ENCODE measurements at regions not wholly inside any gene's neighbourhood (a gene's known extent, or its start where the extent isn't known, plus 50 kb on each side); places are given as distances from the start of the nearest gene placed in this dataset.

- TF ChIP-seq CTCF (IDR thresholded peaks at IDR 0.05) (no peak), POLR2A (IDR thresholded peaks at IDR 0.05) (no peak)
Measured at GRCh38 chr2:2726163-2726562, 395.1 kb upstream of the MYT1L start.

All from lower leg skin (tissue), 3 donors.